Omental fat pad (tissue), 3 donors: ENCODE measurements at regions not wholly inside any gene's neighbourhood (a gene's known extent, or its start where the extent isn't known, plus 50 kb on each side); places are given as distances from the start of the nearest gene placed in this dataset.

Experiments used
- ATAC-seq: fragments of 150-250 bp; one replicate; pipeline ENCODE4 v1.9.1; 2016; ENCODE audit warnings: mild to moderate bottlenecking, moderate library complexity; ENCODE audit not compliant: low FRiP score
- DNase-seq: peaks from one replicate; pipeline ENCODE4 v3.0.0-alpha.2; 2019; ENCODE audit warnings: low spot score
- TF ChIP-seq, protein P1 (sequence below), 3 donors: fragments of 450-650 bp; IDR thresholded peaks; one replicate each; pipeline ENCODE4 v1.5.1; 2016 to 2017; ENCODE audit warnings: antibody characterized with exemption in 3 of 3, mild to moderate bottlenecking in 3 of 3, moderate library complexity in 2 of 3

DNA sequence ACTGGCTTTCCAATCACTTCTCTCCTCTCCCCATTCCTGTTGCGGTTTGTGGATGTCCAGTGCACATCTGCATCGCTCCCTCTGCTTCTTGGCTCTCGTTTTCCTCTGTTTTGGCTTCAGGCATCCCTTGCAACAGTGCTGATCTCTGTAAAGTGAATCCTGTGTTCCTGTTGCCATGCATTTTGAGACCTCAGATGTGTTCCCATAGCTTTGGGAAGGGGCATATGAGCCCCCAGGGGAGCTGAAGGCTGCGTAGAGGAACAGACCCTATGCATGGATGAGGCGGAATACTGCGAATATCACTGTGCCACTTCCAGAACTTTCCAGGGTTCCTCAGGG, 168.4 kb upstream of the HAAO start:
- no peak for DNase-seq
- ATAC-seq: no peak
- TF ChIP-seq, protein P1, sequence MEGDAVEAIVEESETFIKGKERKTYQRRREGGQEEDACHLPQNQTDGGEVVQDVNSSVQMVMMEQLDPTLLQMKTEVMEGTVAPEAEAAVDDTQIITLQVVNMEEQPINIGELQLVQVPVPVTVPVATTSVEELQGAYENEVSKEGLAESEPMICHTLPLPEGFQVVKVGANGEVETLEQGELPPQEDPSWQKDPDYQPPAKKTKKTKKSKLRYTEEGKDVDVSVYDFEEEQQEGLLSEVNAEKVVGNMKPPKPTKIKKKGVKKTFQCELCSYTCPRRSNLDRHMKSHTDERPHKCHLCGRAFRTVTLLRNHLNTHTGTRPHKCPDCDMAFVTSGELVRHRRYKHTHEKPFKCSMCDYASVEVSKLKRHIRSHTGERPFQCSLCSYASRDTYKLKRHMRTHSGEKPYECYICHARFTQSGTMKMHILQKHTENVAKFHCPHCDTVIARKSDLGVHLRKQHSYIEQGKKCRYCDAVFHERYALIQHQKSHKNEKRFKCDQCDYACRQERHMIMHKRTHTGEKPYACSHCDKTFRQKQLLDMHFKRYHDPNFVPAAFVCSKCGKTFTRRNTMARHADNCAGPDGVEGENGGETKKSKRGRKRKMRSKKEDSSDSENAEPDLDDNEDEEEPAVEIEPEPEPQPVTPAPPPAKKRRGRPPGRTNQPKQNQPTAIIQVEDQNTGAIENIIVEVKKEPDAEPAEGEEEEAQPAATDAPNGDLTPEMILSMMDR (IDR thresholded peaks at IDR 0.05): no peak

DNA sequence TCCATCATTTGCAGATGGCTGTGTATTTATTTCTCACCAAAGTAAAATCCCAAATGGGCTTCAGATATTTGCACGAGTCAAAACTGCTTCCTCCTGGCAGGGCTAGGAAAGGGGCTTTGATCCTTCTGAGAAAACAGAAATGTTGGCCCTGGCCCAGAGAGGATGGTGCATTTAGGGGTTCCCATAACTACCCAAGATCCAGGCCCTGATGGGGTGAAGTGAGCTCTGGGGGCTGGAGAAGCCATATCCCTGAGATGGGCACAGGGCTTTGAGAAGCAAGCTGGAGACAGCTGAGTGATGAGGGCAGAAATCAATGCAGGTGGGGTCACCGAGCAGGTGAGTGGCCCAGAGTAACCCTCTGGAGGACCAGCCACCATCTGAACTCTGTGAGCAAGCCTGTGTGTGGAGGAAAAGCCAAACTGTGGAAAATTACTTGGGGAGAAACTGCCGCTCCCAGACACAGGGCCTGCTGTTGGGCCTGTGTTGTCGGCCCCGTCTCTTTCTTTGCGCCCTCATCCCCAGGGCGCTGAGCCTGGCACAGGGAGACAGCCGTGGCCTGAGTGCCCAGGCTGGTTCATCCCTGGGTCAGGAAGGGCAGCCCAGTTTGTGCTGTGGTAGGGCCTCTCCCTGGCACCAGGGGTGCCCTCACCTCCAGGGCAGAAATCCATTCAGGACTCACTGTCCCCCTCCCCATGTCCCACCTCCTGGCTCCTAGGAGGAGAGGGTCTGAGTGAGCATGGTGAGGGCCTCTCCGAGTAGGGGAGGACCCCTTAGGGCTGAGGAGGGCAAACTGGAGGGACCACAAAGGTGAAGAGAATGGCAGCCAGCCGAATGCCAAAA, 167.8 kb upstream of the HAAO start:
- TF ChIP-seq, protein P1 (IDR thresholded peaks at IDR 0.05): no peak
- DNase-seq (no peak), ATAC-seq (no peak)

DNA sequence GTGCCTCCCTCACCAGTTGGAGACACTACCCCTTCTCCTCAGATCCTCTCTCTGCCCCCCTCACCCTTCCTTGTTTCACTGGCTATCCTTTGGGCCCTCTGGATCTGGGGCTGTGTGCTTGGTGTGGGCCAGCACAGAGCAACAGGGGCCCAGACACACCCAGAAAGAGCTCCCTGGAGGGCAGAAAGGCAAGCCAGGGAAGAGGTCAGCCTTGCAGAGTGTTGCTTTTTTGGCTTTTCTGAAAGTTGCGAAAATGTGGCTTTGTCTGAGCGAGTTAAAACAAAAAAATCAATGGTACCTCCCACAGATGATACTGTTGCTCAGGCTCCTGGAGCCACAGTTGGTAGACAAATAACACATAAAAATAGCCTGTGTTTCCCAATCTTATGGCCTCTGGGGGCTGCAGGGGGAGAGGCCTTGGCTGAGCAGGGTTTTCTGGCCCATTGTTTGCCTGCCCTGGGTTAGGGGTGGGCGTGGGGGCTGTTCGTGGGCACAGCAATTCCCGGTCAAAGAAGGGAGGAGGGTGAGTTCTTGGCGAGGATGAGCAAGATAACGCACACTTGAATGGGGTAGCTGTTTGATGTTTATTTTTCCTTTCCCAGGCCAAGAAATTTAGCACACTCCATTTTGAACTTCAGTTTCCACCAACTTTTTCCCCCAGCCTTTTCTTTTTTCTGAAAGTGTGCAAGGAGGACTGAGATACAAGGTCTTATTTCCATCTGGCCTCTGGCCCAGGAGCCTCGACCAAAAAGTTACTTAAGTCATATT, 167.0 kb upstream of the HAAO start:
- TF ChIP-seq, protein P1 (IDR thresholded peaks at IDR 0.05): no peak
- ATAC-seq (peak; percentile 63), DNase-seq (no peak)

DNA sequence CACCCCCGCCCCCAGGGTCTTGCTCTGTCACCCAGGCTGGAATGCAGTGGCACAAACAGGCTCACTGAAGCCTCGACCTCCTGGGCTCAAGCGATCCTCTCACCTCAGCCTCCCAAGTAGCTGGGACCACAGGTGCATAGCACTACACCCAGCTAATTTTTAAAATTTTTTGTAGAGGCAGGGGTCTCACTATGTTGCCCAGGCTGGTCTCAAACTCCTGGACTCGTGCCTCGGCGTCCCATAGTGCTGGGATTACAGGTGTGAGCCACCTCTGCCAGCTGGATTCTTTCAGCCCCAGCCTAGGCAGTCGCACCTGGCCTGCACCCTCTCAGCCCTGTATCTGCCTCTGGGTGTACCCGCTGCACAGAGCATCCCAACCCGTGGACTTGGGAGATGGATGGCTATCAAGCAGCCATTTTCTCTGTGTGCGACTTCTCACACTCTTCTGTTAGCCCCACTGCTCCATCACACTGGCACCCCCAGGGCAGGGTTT, 166.4 kb upstream of the HAAO start:
- no peak for DNase-seq
- ATAC-seq: no peak
- TF ChIP-seq, protein P1 (IDR thresholded peaks at IDR 0.05): no peak

DNA sequence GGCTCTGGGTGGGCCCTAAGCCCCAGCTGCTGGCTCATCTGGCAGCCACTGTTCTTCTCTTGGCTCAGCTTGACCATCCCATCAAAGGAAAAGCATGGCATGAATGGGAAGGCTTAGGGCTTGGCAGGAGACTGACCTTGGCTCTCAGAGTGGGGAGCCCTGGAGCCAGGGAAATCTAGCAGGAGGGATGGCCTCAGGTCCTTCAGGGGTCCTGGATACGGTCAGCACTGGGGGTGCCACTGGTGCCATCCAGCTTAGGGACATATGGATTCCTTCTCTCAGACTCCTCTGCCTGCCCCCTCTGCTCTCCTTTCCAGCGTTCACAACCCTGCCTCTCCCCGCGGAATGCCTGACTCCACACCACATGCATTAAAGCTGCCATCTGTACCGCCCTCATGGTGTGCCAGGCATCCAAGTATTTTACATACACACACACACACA, 165.5 kb upstream of the HAAO start:
- DNase-seq (no peak), ATAC-seq (no peak)

DNA sequence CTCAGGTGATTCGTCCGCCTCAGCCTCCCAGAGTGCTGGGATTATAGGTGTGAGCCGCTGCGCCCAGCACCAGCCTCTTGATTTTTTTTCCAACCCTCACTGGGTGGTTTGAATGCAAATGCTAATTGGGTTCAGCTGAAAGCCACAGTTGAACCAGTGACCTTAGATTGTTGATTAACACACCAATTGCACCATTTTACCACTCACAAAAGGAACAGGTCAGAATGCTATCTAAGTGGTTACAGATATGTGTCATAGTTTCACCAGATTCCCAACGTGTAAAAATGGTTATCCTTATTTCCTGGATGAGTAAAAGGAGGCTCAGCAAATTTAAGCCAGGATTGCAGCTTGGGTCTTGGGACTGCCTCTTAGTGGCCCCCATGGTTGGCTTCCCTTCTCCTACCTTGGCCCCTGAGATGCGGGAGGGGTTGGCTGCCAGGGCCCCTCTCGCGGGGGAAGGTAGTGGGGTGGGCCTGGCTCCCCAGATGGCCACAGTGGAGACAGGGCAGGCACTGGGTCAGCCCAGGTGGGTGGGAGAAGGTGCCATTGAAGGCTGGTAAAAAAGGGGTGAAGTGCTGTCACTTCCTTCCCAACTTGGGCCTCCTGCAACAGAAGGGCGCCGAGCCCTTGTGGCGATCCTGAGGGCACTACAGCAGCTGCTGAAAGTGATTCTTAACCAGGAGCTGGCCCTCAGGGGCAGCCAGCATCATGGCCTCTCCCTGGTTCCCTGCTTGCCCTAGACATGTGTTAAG, 164.9 kb upstream of the HAAO start:
- DNase-seq: no peak
- TF ChIP-seq, protein P1 (IDR thresholded peaks at IDR 0.05): no peak
- no peak for ATAC-seq

More for the DNA sequence above, 165.5 kb upstream of the HAAO start:
- TF ChIP-seq, protein P1 (IDR thresholded peaks at IDR 0.05): no peak
